ENCODE measurements at regions not wholly inside any gene's neighbourhood (a gene's known extent, or its start where the extent isn't known, plus 50 kb on each side); places are given as distances from the start of the nearest gene placed in this dataset.

DNA sequence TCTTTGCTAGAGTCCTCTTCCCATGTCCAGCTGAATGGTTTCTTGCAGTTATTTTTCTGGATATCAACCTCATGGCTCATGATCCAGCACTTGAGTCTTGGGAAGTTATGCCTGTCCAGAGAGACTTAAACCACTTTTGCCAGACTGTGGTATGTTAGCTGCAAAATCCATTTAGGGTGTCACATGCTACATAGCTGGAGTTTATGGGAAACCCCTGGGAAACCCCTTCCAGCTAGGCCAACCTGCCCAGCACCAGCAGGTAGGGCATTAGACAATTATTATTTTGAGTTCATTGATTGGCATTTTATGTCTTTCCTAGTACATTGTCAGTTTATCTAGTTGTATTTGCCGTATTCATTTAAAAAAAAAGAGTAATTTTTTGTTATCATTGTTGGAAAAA, 797.8 kb downstream of the EFNB2 start:
- TF ChIP-seq CTCF (IDR thresholded peaks at IDR 0.05; ENCODE audit: low read depth, low read length) (no peak), MAX (IDR thresholded peaks at IDR 0.05; ENCODE audit: low read depth, low read length) (no peak), MYC (IDR thresholded peaks at IDR 0.05; ENCODE audit: low read depth, low read length) (no peak)
- no peak overlapping the region for H3K4me3 ChIP-seq (ENCODE audit: low read depth, low read length)
- DNase-seq (ENCODE audit: low read depth): no peak

DNA sequence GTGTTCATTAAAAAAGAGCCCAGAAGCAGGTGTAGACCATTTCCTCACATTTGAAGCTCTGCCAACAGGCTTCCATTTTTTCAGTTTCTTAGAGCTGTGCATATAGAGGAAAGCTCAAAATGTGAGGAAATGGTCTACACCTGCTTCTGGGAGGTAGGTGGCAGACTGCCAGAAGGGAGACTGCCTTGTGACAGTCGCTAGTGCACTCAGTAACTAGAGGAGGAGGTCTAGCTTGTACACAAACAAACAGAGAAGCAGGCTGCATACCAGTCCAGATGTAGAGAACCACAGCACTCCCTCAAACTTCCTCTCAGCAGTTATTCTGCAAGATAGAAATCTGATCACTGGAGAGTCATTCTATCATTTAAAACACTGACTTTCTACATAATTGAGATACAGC, 800.2 kb downstream of the EFNB2 start:
- DNase-seq (ENCODE audit: low read depth): no peak
- no peak overlapping the region for H3K4me3 ChIP-seq (ENCODE audit: low read depth, low read length)
- TF ChIP-seq CTCF (IDR thresholded peaks at IDR 0.05; ENCODE audit: low read depth, low read length) (no peak), MYC (IDR thresholded peaks at IDR 0.05; ENCODE audit: low read depth, low read length) (no peak), MAX (IDR thresholded peaks at IDR 0.05; ENCODE audit: low read depth, low read length) (no peak), POLR2A (IDR thresholded peaks at IDR 0.05; ENCODE audit: extremely low read depth, insufficient read length) (no peak)

- no peak overlapping the region for H3K4me3 ChIP-seq (ENCODE audit: low read depth, low read length)
- no peak for DNase-seq (ENCODE audit: low read depth)
- TF ChIP-seq POLR2A (IDR thresholded peaks at IDR 0.05; ENCODE audit: extremely low read depth, insufficient read length) (no peak), CTCF (IDR thresholded peaks at IDR 0.05; ENCODE audit: low read depth, low read length) (no peak), MYC (IDR thresholded peaks at IDR 0.05; ENCODE audit: low read depth, low read length) (no peak), MAX (IDR thresholded peaks at IDR 0.05; ENCODE audit: low read depth, low read length) (no peak)
Observed at GRCh38 chr13:105732806-105733529, 802.5 kb downstream of the EFNB2 start.

DNA sequence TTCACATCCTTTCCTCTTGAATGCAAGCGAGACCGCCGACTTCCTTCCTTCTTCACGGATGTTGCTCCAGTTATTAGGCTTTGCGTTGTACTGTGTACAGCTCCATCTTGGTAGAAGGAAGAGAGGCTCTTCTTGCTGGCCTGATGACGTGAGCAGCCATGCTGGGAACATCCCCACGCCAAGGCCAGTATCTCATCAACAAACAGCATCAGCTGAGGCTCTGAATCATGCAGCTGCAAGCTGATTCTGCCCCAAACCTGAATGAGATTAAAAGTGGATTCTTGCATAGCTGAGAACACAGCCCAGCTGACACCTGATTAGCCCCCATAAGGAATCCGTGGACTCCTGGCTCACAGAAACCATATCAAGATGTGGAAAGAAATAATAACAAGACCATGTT, 809.6 kb downstream of the EFNB2 start:
- DNase-seq (ENCODE audit: low read depth): no peak
- TF ChIP-seq POLR2A (IDR thresholded peaks at IDR 0.05; ENCODE audit: extremely low read depth, insufficient read length) (no peak), MAX (IDR thresholded peaks at IDR 0.05; ENCODE audit: low read depth, low read length) (no peak), MYC (IDR thresholded peaks at IDR 0.05; ENCODE audit: low read depth, low read length) (no peak), CTCF (IDR thresholded peaks at IDR 0.05; ENCODE audit: low read depth, low read length) (no peak)
- H3K4me3 ChIP-seq (ENCODE audit: low read depth, low read length): no peak overlapping the region

DNA sequence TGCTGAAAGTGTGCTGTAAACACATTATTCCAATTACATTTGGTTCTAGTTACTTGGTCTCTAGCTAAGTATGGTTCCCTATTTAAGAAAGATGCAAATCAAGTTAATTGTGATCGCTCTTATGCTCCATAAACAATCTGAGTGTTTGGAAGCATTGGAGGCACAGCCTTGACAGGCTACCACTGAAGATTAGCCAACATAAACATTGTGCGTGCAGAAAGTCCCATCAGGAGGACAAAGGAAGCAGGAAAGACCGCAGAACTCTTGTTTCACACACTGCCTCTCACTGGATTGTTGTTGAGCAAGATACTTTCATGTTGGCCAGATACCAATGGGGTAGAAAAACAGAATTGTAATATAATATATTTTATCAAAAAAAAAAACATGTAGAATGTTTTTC, 814.4 kb downstream of the EFNB2 start:
- no peak for DNase-seq (ENCODE audit: low read depth)
- no peak for TF ChIP-seq MAX (IDR thresholded peaks at IDR 0.05; ENCODE audit: low read depth, low read length)
- no peak for TF ChIP-seq POLR2A (IDR thresholded peaks at IDR 0.05; ENCODE audit: extremely low read depth, insufficient read length)
- TF ChIP-seq MYC (IDR thresholded peaks at IDR 0.05; ENCODE audit: low read depth, low read length): no peak
- TF ChIP-seq CTCF (IDR thresholded peaks at IDR 0.05; ENCODE audit: low read depth, low read length): no peak
- no peak overlapping the region for H3K4me3 ChIP-seq (ENCODE audit: low read depth, low read length)

Measured in NB4 (cell line).